H1 (cell line): ENCODE measurements at regions not wholly inside any gene's neighbourhood (a gene's known extent, or its start where the extent isn't known, plus 50 kb on each side); places are given as distances from the start of the nearest gene placed in this dataset.

Experiments used
- CTCF ChIA-PET: fragments of 300-600 bp; sonication (Branson Sonifier 250); formaldehyde crosslinking; loops from one replicate; lab custom pipeline; 2021; ENCODE audit not compliant: partially characterized antibody; lab: Charles Lee
- POLR2A ChIA-PET: fragments of 300-600 bp; sonication (Branson Sonifier 250); formaldehyde crosslinking; loops from one replicate; lab custom pipeline; 2021; ENCODE audit warnings: inconsistent platforms; ENCODE audit not compliant: partially characterized antibody; lab: Charles Lee
- DNase-seq, 2 experiments: peaks; one replicate each; pipeline versions ENCODE4 v3.0.0 to v3.0.0-alpha.2; 2010 to 2022; ENCODE audit warnings: low spot score in 2 of 2, low read depth in 1 of 2, mixed read lengths in 1 of 2
- FAIRE-seq: peaks from 2 replicates; lab custom pipeline; 2011; peaks lifted over from hg19 to GRCh38; lab: Jason Lieb, UNC
- H2AFZ ChIP-seq: 2 replicates; pipeline ENCODE4 v1.8.1; 2012; ENCODE audit warnings: low read length, inconsistent platforms
- H2AK5ac ChIP-seq: 2 replicates; pipeline ENCODE4 v1.6.1; 2013; ENCODE audit warnings: low read depth, low read length
- H2BK120ac ChIP-seq: replicated peaks from 2 replicates; pipeline ENCODE3; 2013; ENCODE audit warnings: low read depth, low read length, inconsistent platforms
- H2BK12ac ChIP-seq: 2 replicates; pipeline ENCODE4 v1.6.1; 2013; ENCODE audit warnings: low read depth, low read length
- H2BK15ac ChIP-seq: 2 replicates; pipeline ENCODE4 v1.6.1; 2013; ENCODE audit warnings: low read length
- H2BK20ac ChIP-seq: 2 replicates; pipeline ENCODE4 v1.6.1; 2013; ENCODE audit warnings: low read length
- H2BK5ac ChIP-seq: 2 replicates; pipeline ENCODE4 v1.6.1; 2013; ENCODE audit warnings: low read depth, low read length
- H3K14ac ChIP-seq: 2 replicates; pipeline ENCODE4 v1.6.1; 2013; ENCODE audit warnings: inconsistent platforms; ENCODE audit not compliant: insufficient read length
- H3K18ac ChIP-seq: 2 replicates; pipeline ENCODE4 v1.6.1; 2013; ENCODE audit warnings: low read length; ENCODE audit errors: extremely low read depth
- H3K23ac ChIP-seq: 2 replicates; pipeline ENCODE4 v1.6.1; 2013; ENCODE audit warnings: inconsistent platforms; ENCODE audit not compliant: insufficient read length
- H3K23me2 ChIP-seq: 2 replicates; pipeline ENCODE4 v1.6.1; 2013; ENCODE audit warnings: low read depth, low read length
- H3K27ac ChIP-seq: 2 replicates; pipeline ENCODE4 v1.6.1; 2011; ENCODE audit warnings: low read depth, low read length, inconsistent platforms
- H3K27me3 ChIP-seq, 4 experiments: replicated peaks in 1 of 4; 1 replicate in 1 of 4; 2 replicates in 3 of 4; pipeline versions ENCODE4 v1.6.1 to v1.8.1; 2011 to 2013; ENCODE audit warnings: low read length in 3 of 4, mild to moderate bottlenecking in 3 of 4, inconsistent platforms in 2 of 4, mixed read lengths in 2 of 4, moderate library complexity in 1 of 4; ENCODE audit not compliant: control insufficient read depth in 3 of 4, insufficient read depth in 3 of 4; ENCODE audit errors: extremely low read depth in 1 of 4
- H3K36me3 ChIP-seq, 4 experiments: 2 replicates each; pipeline versions ENCODE4 v1.6.1 to v1.8.1; 2011 to 2013; ENCODE audit warnings: mild to moderate bottlenecking in 4 of 4, low read length in 3 of 4, moderate library complexity in 2 of 4, control low read depth in 1 of 4, inconsistent platforms in 1 of 4; ENCODE audit not compliant: insufficient read depth in 4 of 4, control insufficient read depth in 2 of 4
- H3K4ac ChIP-seq: replicated peaks from 2 replicates; pipeline ENCODE3; 2013; ENCODE audit warnings: low read length, low read depth, mixed read lengths, inconsistent platforms; ENCODE audit not compliant: insufficient read length
- H3K4me1 ChIP-seq, 4 experiments: replicated peaks in 1 of 4; 1 replicate in 1 of 4; 2 replicates in 3 of 4; pipeline versions ENCODE4 v1.6.1 to v1.8.1; 2011 to 2013; ENCODE audit warnings: low read length in 3 of 4, inconsistent platforms in 2 of 4, mixed read lengths in 1 of 4; ENCODE audit not compliant: insufficient read depth in 4 of 4, control insufficient read depth in 3 of 4
- H3K4me2 ChIP-seq, 2 experiments: 2 replicates each; pipeline versions ENCODE4 v1.6.1 to v1.8.1; 2011 to 2013; ENCODE audit warnings: low read depth in 2 of 2, low read length in 2 of 2, control low read depth in 1 of 2, inconsistent platforms in 1 of 2, mild to moderate bottlenecking in 1 of 2; ENCODE audit not compliant: insufficient read depth in 1 of 2
- H3K4me3 ChIP-seq, 4 experiments: fragments of 200-600, 300-600 bp in 1 of 4; sonication (generic), shearing (Covaris generic), sonication (Bioruptor Twin) in 1 of 4; 2 replicates each; pipeline versions ENCODE4 v1.5.1 to v1.8.1; 2011 to 2016; ENCODE audit warnings: low read length in 4 of 4, low read depth in 3 of 4, control low read depth in 2 of 4, inconsistent platforms in 2 of 4, mild to moderate bottlenecking in 2 of 4, mixed read lengths in 1 of 4, moderate library complexity in 1 of 4; ENCODE audit not compliant: insufficient read depth in 2 of 4; ENCODE audit errors: extremely low read depth in 1 of 4
- H3K56ac ChIP-seq: replicated peaks from 2 replicates; pipeline ENCODE3; 2013; ENCODE audit warnings: low read depth, mild to moderate bottlenecking, mixed read lengths, low read length, inconsistent platforms; ENCODE audit not compliant: insufficient read length
- H3K79me1 ChIP-seq: 2 replicates; pipeline ENCODE4 v1.6.1; 2013; ENCODE audit warnings: low read depth, low read length, control low read depth
- H3K79me2 ChIP-seq, 2 experiments: 2 replicates each; pipeline versions ENCODE4 v1.6.1 to v1.8.1; 2012 to 2013; ENCODE audit warnings: low read length in 2 of 2, mild to moderate bottlenecking in 2 of 2, inconsistent platforms in 1 of 2; ENCODE audit not compliant: insufficient read depth in 2 of 2, control insufficient read depth in 1 of 2
- H3K9ac ChIP-seq, 4 experiments: replicated peaks in 1 of 4; 1 replicate in 1 of 4; 2 replicates in 3 of 4; pipeline versions ENCODE4 v1.6.1 to v1.8.1; 2011 to 2013; ENCODE audit warnings: low read depth in 3 of 4, low read length in 3 of 4, control low read depth in 2 of 4, mild to moderate bottlenecking in 2 of 4, moderate library complexity in 2 of 4, inconsistent platforms in 1 of 4; ENCODE audit errors: extremely low read depth in 1 of 4
- H3K9me3 ChIP-seq, 2 experiments: 2 replicates each; pipeline versions ENCODE4 v1.6.1 to v1.8.1; 2012 to 2013; ENCODE audit warnings: mild to moderate bottlenecking in 2 of 2, moderate library complexity in 2 of 2, control low read depth in 1 of 2, inconsistent platforms in 1 of 2, low read depth in 1 of 2, low read length in 1 of 2, mixed read lengths in 1 of 2; ENCODE audit not compliant: insufficient read depth in 2 of 2
- H4K20me1 ChIP-seq, 2 experiments: replicated peaks in 1 of 2; 2 replicates each; pipeline versions ENCODE3 to v1.8.1; 2011 to 2013; ENCODE audit warnings: inconsistent platforms in 2 of 2, low read length in 2 of 2, mild to moderate bottlenecking in 1 of 2; ENCODE audit not compliant: insufficient read depth in 2 of 2, control insufficient read depth in 1 of 2
- H4K5ac ChIP-seq: 2 replicates; pipeline ENCODE4 v1.6.1; 2013; ENCODE audit warnings: low read length, low read depth, mixed read lengths, inconsistent platforms; ENCODE audit not compliant: insufficient read length
- H4K8ac ChIP-seq: 2 replicates; pipeline ENCODE4 v1.8.0; 2013; ENCODE audit warnings: mild to moderate bottlenecking, moderate library complexity, low read length, inconsistent platforms; ENCODE audit not compliant: insufficient read depth; ENCODE audit errors: extremely low read depth
- H4K91ac ChIP-seq: replicated peaks from 2 replicates; pipeline ENCODE3; 2013; ENCODE audit warnings: low read length, mixed read lengths, inconsistent platforms; ENCODE audit not compliant: insufficient read length
- BCL11A ChIP-seq, 2 experiments: IDR thresholded peaks; one replicate each; pipeline ENCODE4 v1.6.1; 2011; ENCODE audit warnings: low read depth in 2 of 2, low read length in 2 of 2, mild to moderate bottlenecking in 2 of 2
- CBX8 ChIP-seq: fragments of 300-800, 300-1000 bp; sonication (generic); IDR thresholded peaks from 2 replicates; pipeline ENCODE4 v1.7.1; 2016; ENCODE audit warnings: low read depth, low read length, borderline replicate concordance
- EZH2 ChIP-seq: fragments of 200-600 bp; sonication (generic); IDR thresholded peaks from 2 replicates; pipeline ENCODE4 v1.7.1; 2012; ENCODE audit warnings: low read depth, mild to moderate bottlenecking, moderate library complexity, low read length, inconsistent platforms; ENCODE audit not compliant: severe bottlenecking
- HDAC6 ChIP-seq: IDR thresholded peaks from one replicate; pipeline ENCODE4 v1.7.1; 2012; ENCODE audit warnings: low read depth, mild to moderate bottlenecking, inconsistent platforms, low read length, moderate library complexity
- JUN ChIP-seq: IDR thresholded peaks from 2 replicates; pipeline ENCODE4 v1.6.1; 2011; ENCODE audit warnings: low read depth, mild to moderate bottlenecking, improper control_type of control experiment, low read length
- JUND ChIP-seq: IDR thresholded peaks from 2 replicates; pipeline ENCODE4 v1.6.1; 2011; ENCODE audit warnings: mild to moderate bottlenecking, improper control_type of control experiment, low read length
- KDM4A ChIP-seq: IDR thresholded peaks from one replicate; pipeline ENCODE4 v1.7.1; 2012; ENCODE audit warnings: low read depth, mild to moderate bottlenecking, moderate library complexity, low read length, inconsistent platforms; ENCODE audit not compliant: severe bottlenecking
- KDM5A ChIP-seq: fragments of 200-600 bp; IDR thresholded peaks from 2 replicates; pipeline ENCODE4 v1.7.1; 2012; ENCODE audit warnings: mild to moderate bottlenecking, low read length, inconsistent platforms, mixed read lengths
- POLR2A ChIP-seq, 2 experiments: IDR thresholded peaks; 1 replicate in 1 of 2; 2 replicates in 1 of 2; pipeline ENCODE4 v1.6.1; 2011; ENCODE audit warnings: low read depth in 2 of 2, low read length in 2 of 2, mild to moderate bottlenecking in 2 of 2; ENCODE audit errors: control extremely low read depth in 1 of 2
- RAD21 ChIP-seq, 2 experiments: IDR thresholded peaks in 1 of 2; conservative IDR thresholded peaks in 1 of 2; 2 replicates each; pipeline ENCODE4 v1.6.1; 2011; ENCODE audit warnings: low read depth in 2 of 2, low read length in 2 of 2, improper control_type of control experiment in 1 of 2, inconsistent platforms in 1 of 2, mild to moderate bottlenecking in 1 of 2, moderate library complexity in 1 of 2
- TCF12 ChIP-seq: IDR thresholded peaks from 2 replicates; pipeline ENCODE4 v1.6.1; 2011; ENCODE audit warnings: low read depth, mild to moderate bottlenecking, low read length
- TF ChIP-seq, protein P1 (sequence below): IDR thresholded peaks from 2 replicates; pipeline ENCODE4 v1.6.1; 2011; ENCODE audit warnings: low read length, improper control_type of control experiment
- TF ChIP-seq, protein P2 (sequence below): IDR thresholded peaks from 2 replicates; pipeline ENCODE4 v1.6.1; 2012; ENCODE audit warnings: inconsistent platforms
- TF ChIP-seq, protein P3 (sequence below): IDR thresholded peaks from 2 replicates; pipeline ENCODE4 v1.6.1; 2012; ENCODE audit warnings: inconsistent platforms

DNA sequence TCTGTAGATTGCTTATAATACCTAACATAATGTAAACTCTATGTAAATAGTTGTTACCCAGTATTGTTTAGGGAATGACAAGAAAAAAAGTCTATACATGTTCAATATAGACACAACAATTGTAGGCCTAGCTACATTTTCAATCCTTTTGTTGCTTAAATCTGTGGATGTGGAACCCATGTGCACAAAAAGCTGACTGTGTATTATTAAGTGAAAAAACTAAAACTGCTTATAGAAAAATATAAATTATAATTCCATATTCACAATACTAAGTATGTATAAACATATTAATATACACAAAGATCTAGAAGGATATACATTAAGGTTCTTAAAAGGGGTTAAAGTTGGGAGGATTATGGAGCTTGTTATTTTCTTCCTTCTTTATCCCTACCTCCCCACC lies 188.7 kb downstream of the PIK3R1 start:
- Histone ChIP-seq H3K79me1 (no peaks in the 10 kb centered on the region), H2BK15ac (no peak overlapping the region), H2BK12ac (no peak overlapping the region), H3K18ac (no peak overlapping the region), H3K27ac (no peak overlapping the region), H3K4me1 (peaks cover 0 to 7% (median 5%) of the 10 kb centered on the region in 4 experiments; a peak in 5 of 7 replicates), H4K5ac (no peak overlapping the region), H2BK120ac (no peak overlapping the region), H2AFZ (no peak overlapping the region), H3K4ac (no peak overlapping the region), H2AK5ac (no peak overlapping the region), H4K8ac (no peak overlapping the region), H3K9ac (no peak overlapping the region), H2BK5ac (no peak overlapping the region), H3K36me3 (no peaks in the 10 kb centered on the region), H3K27me3 (no peaks in the 10 kb centered on the region), H3K23me2 (no peaks in the 10 kb centered on the region), H3K14ac (no peak overlapping the region), H4K91ac (no peak overlapping the region), H3K4me3 (no peak overlapping the region), H3K79me2 (no peaks in the 10 kb centered on the region), H3K4me2 (no peak overlapping the region), H3K23ac (no peak overlapping the region), H4K20me1 (no peaks in the 10 kb centered on the region), H3K9me3 (no peaks in the 10 kb centered on the region), H2BK20ac (no peak overlapping the region), H3K56ac (no peak overlapping the region)
- FAIRE-seq (no peak), DNase-seq (no peak)
- TF ChIP-seq JUND (no peak), POLR2A (IDR thresholded peaks at IDR 0.05; ENCODE audit: control extremely low read depth in 1 of 2, low read depth in 2 of 2, low read length in 2 of 2) (no peak), CBX8 (no peak), BCL11A (IDR thresholded peaks at IDR 0.05; ENCODE audit: low read depth in 2 of 2, low read length in 2 of 2) (no peak), JUN (no peak), EZH2 (no peak), HDAC6 (no peak), RAD21 (IDR thresholded peaks at IDR 0.05 in 1 of 2, conservative IDR thresholded peaks at IDR 0.05 in 1 of 2; ENCODE audit: low read depth in 2 of 2, low read length in 2 of 2) (no peak), TCF12 (no peak), KDM5A (no peak), KDM4A (no peak)
- TF ChIP-seq, protein P1, sequence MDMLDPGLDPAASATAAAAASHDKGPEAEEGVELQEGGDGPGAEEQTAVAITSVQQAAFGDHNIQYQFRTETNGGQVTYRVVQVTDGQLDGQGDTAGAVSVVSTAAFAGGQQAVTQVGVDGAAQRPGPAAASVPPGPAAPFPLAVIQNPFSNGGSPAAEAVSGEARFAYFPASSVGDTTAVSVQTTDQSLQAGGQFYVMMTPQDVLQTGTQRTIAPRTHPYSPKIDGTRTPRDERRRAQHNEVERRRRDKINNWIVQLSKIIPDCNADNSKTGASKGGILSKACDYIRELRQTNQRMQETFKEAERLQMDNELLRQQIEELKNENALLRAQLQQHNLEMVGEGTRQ: no peak
- TF ChIP-seq, protein P2, sequence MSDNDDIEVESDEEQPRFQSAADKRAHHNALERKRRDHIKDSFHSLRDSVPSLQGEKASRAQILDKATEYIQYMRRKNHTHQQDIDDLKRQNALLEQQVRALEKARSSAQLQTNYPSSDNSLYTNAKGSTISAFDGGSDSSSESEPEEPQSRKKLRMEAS: no peak
- TF ChIP-seq, protein P3, sequence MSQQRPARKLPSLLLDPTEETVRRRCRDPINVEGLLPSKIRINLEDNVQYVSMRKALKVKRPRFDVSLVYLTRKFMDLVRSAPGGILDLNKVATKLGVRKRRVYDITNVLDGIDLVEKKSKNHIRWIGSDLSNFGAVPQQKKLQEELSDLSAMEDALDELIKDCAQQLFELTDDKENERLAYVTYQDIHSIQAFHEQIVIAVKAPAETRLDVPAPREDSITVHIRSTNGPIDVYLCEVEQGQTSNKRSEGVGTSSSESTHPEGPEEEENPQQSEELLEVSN: no peak
- CTCF ChIA-PET: interaction anchor here (0.9 kb wide), 1 partner anchor 45 kb away, joined by 3 read pairs; no protein-coding TSS in a partner anchor
- POLR2A ChIA-PET: no interaction called here
